ENCODE measurements at regions not wholly inside any gene's neighbourhood (a gene's known extent, or its start where the extent isn't known, plus 50 kb on each side); places are given as distances from the start of the nearest gene placed in this dataset.
"Not testable (repeated sequence)": the region's sequence is repeated elsewhere in the genome, so short reads cannot be mapped to it uniquely, and the experiment has no call there.

DNA sequence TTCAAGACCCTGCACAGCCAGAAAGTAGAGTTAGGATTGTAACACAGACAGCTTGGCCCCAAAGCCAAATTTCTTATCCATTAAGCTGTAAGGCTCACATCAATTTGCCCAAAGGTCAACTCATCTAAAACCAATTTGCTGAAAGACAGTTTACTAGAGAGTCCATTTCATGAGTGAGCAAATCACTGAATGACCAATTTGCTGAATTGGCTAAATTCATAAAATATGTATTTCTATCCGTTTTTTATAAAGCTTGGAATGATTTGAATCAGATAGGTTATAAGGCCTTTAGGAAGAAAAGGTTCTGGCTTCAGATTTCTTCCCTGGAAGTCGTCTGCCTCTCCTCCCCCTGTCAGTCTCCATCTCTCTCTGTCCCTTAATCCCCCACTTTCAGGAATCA, 168.1 kb downstream of the FCRL5 start:
- TF ChIP-seq, protein P1, sequence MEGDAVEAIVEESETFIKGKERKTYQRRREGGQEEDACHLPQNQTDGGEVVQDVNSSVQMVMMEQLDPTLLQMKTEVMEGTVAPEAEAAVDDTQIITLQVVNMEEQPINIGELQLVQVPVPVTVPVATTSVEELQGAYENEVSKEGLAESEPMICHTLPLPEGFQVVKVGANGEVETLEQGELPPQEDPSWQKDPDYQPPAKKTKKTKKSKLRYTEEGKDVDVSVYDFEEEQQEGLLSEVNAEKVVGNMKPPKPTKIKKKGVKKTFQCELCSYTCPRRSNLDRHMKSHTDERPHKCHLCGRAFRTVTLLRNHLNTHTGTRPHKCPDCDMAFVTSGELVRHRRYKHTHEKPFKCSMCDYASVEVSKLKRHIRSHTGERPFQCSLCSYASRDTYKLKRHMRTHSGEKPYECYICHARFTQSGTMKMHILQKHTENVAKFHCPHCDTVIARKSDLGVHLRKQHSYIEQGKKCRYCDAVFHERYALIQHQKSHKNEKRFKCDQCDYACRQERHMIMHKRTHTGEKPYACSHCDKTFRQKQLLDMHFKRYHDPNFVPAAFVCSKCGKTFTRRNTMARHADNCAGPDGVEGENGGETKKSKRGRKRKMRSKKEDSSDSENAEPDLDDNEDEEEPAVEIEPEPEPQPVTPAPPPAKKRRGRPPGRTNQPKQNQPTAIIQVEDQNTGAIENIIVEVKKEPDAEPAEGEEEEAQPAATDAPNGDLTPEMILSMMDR (IDR thresholded peaks at IDR 0.05; ENCODE audit: insufficient read depth, low read length), result no peak
- no peak for DNase-seq (ENCODE audit: low read depth)
- H3K4me3 ChIP-seq (ENCODE audit: low read depth, low read length), result no peak overlapping the region

DNA sequence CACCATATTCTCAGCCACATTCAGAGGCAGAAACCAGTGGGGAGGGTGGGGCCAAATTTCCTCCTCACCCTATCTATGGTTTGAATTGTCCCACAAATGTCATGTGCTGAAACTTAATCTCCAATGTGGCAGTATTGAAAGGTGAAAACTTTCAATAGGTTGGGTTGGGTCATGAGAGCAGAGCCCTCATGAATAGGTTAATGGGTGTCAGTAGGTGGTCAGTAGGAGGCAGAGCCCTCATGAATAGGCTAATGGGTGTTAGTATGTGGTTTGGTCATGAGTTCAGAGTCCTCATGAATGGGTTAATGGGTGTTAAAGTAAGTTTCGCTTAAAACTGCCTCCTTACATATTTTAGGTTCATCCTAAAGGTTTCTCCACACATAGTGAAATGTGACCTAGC, 170.0 kb downstream of the FCRL5 start:
- TF ChIP-seq, protein P1 (IDR thresholded peaks at IDR 0.05; ENCODE audit: insufficient read depth, low read length), result no peak
- no peak overlapping the region for H3K4me3 ChIP-seq (ENCODE audit: low read depth, low read length)

DNA sequence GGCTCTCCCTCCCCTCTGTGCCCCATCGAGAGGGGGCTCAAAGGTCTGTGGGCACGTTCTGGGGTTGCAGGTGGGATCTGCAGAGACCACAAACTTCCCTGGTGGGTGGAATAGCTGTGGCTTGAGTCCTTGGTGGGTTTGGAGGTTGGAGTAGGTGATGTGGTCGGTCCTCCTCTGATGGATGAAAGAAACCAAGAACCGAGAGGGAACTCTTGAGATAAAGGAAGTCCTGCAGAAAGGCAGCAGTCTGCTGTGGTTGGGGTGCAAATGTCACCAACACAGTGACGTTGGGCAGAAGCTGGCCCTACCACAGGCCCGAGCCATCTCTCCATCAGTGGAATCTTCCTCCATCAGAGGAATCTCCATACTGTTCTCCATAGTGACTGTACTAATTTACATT, 171.8 kb downstream of the FCRL5 start:
- TF ChIP-seq, protein P1 (IDR thresholded peaks at IDR 0.05; ENCODE audit: insufficient read depth, low read length), result no peak
- no peak for DNase-seq (ENCODE audit: low read depth)
- H3K4me3 ChIP-seq (ENCODE audit: low read depth, low read length), result no peak overlapping the region

More for the DNA sequence above, 170.0 kb downstream of the FCRL5 start:
- no peak for DNase-seq (ENCODE audit: low read depth)

DNA sequence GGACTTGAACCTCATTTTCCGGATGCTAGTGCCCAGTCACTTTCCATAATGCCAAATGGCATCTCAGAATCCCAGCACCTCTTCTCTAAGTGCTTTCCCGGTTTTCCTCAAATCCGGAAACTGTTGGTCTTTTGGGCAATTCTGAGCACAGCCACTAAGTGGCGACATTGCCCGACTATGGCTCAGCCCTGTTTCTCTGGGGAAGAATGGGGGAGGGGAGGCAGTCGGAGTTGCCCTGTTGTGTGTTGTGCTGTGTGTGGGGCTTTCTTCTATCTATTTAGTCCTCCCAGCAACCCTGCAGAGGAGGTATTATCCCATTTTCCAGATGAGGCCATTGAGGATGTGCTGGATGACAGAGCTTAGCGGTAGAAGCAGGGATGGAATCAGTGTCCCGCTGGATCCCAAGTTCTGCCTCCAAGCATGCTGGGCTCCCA, 175.0 kb downstream of the FCRL5 start:
- not testable (repeated sequence) for H3K4me3 ChIP-seq (ENCODE audit: low read depth, low read length)
- TF ChIP-seq, protein P1 (IDR thresholded peaks at IDR 0.05; ENCODE audit: insufficient read depth, low read length), result peak; percentile 64
- peak; percentile 37 for DNase-seq (ENCODE audit: low read depth)

DNA sequence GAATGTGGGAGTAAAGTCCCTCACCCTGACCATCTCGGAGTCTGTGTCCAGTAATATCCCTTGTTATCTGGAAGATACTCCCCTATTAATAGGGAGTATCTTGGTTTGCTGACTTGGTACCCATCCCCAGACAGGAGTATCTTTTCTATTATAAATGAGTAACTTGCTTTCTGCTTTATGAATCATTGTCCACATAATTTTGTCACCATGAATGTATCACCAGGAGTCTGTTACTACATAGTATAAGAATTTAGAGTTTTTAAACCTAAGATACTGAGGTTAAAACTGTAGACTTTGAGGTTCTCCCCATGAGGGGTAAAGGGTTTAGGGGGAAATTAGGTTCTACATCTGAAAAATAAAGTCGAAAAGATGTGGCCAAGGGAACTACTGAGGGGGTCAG, 175.6 kb downstream of the FCRL5 start:
- TF ChIP-seq, protein P1 (IDR thresholded peaks at IDR 0.05; ENCODE audit: insufficient read depth, low read length), result no peak
- no peak overlapping the region for H3K4me3 ChIP-seq (ENCODE audit: low read depth, low read length)
- DNase-seq (ENCODE audit: low read depth), result no peak

DNA sequence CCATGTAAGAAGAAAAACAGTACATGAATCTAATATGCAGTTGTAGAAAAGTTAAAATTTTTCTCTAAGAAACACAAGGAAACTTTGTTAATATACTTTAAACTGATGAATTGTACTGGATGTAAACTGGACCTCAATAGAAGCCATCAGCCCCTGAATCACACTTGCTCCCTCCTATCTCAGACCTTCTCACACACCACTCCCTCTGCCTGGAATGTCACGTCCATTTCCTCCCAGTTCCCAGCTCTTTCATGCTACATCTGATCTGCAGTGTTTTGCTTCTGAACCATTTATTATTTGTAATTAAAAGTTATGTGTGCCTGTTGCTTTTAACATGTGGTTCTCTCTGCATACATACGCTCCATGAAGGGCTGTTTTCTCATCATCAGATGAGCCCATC, 180.0 kb downstream of the FCRL5 start:
- not testable (repeated sequence) for H3K4me3 ChIP-seq (ENCODE audit: low read depth, low read length); DNase-seq (ENCODE audit: low read depth)

DNA sequence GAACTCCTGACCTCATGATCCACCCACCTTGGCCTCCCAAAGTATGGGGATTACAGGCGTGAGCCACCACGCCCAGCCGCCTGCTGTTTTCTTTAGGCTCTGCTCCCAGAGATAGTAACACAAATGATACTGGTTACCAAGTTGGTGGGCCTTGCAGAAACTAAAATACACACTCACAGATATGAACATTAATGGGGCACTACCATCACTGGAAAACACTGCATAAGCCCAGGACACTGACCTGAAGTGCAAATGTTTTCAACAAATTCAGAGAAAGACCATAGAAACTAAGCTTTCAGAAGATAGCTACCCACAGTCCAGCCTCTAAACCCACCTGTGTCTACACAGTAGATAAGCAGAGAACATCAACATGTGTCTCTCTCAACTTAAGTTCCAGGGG, 180.5 kb downstream of the FCRL5 start:
- no peak for DNase-seq (ENCODE audit: low read depth)
- no peak overlapping the region for H3K4me3 ChIP-seq (ENCODE audit: low read depth, low read length)
- TF ChIP-seq, protein P1 (IDR thresholded peaks at IDR 0.05; ENCODE audit: insufficient read depth, low read length), result no peak

Data from fibroblast of the aortic adventitia (primary cell).